HEK293 (cell line): ENCODE measurements at regions not wholly inside any gene's neighbourhood (a gene's known extent, or its start where the extent isn't known, plus 50 kb on each side); places are given as distances from the start of the nearest gene placed in this dataset.

Source experiments
- GFI1B ChIP-seq: fragments of 450-650 bp; formaldehyde crosslinking; IDR thresholded peaks from 2 replicates; pipeline ENCODE4 v1.5.1; 2016; ENCODE audit warnings: missing biosample characterization, missing genetic modification characterization
- PBX3 ChIP-seq: sonication (generic); formaldehyde crosslinking; IDR thresholded peaks from 2 replicates; pipeline ENCODE4 v1.8.1; 2022; ENCODE audit warnings: mild to moderate bottlenecking, moderate library complexity, missing genetic modification reagents
- ZBTB49 ChIP-seq: fragments of 450-650 bp; formaldehyde crosslinking; IDR thresholded peaks from 2 replicates; pipeline ENCODE4 v1.5.1; 2016; ENCODE audit warnings: missing biosample characterization, missing genetic modification characterization, low read depth
- ZFP37 ChIP-seq: fragments of 450-650 bp; formaldehyde crosslinking; IDR thresholded peaks from 2 replicates; pipeline ENCODE4 v1.5.1; 2016; ENCODE audit warnings: missing biosample characterization, missing genetic modification characterization
- ZNF26 ChIP-seq: fragments of 450-650 bp; formaldehyde crosslinking; IDR thresholded peaks from 2 replicates; pipeline ENCODE4 v1.5.1; 2016; ENCODE audit warnings: missing biosample characterization, missing genetic modification characterization
- ZNF394 ChIP-seq: fragments of 450-650 bp; formaldehyde crosslinking; IDR thresholded peaks from 2 replicates; pipeline ENCODE4 v1.5.1; 2016; ENCODE audit warnings: missing biosample characterization, missing genetic modification characterization, mild to moderate bottlenecking, moderate library complexity, borderline replicate concordance
- ZNF416 ChIP-seq: fragments of 450-650 bp; formaldehyde crosslinking; IDR thresholded peaks from 2 replicates; pipeline ENCODE4 v1.5.1; 2016; ENCODE audit warnings: missing biosample characterization, missing genetic modification characterization
- ZNF423 ChIP-seq: fragments of 450-650 bp; formaldehyde crosslinking; IDR thresholded peaks from 2 replicates; pipeline ENCODE4 v1.5.1; 2016; ENCODE audit warnings: missing biosample characterization, missing genetic modification characterization
- ZNF596 ChIP-seq: fragments of 450-650 bp; IDR thresholded peaks from 2 replicates; pipeline ENCODE4 v1.5.0; 2018; ENCODE audit warnings: missing biosample characterization, mild to moderate bottlenecking, missing genetic modification characterization, moderate library complexity
- ZNF624 ChIP-seq: fragments of 450-650 bp; formaldehyde crosslinking; IDR thresholded peaks from 2 replicates; pipeline ENCODE4 v1.5.1; 2017; ENCODE audit warnings: missing biosample characterization, missing genetic modification characterization
- ZNF664 ChIP-seq: fragments of 450-650 bp; formaldehyde crosslinking; IDR thresholded peaks from 2 replicates; pipeline ENCODE4 v1.5.1; 2016; ENCODE audit warnings: missing biosample characterization, missing genetic modification characterization
- TF ChIP-seq, protein P1 (sequence below): fragments of 450-650 bp; formaldehyde crosslinking; IDR thresholded peaks from 2 replicates; pipeline ENCODE4 v1.5.1; 2016; ENCODE audit warnings: missing biosample characterization, missing genetic modification characterization, borderline replicate concordance
- TF ChIP-seq, protein P2 (sequence below): fragments of 450-650 bp; formaldehyde crosslinking; IDR thresholded peaks from 2 replicates; pipeline ENCODE4 v1.5.1; 2016; ENCODE audit warnings: missing biosample characterization, missing genetic modification characterization

GRCh38 chr15:70244978-70245542 lies 147.3 kb upstream of the TLE3 start (continued):
- TF ChIP-seq ZNF624 (tag by site-specific recombination) (no peak), ZNF664 (tag by site-specific recombination) (no peak), ZFP37 (tag by site-specific recombination) (no peak), PBX3 (CRISPR knock-in tag) (no peak), ZNF596 (no peak), ZNF26 (no peak), ZNF394 (peak; percentile 10; the same call in 1 of the 2 replicates), ZNF423 (no peak), ZBTB49 (tag by site-specific recombination) (no peak), ZNF416 (no peak), GFI1B (tag by site-specific recombination) (no peak)
- TF ChIP-seq, protein P1, sequence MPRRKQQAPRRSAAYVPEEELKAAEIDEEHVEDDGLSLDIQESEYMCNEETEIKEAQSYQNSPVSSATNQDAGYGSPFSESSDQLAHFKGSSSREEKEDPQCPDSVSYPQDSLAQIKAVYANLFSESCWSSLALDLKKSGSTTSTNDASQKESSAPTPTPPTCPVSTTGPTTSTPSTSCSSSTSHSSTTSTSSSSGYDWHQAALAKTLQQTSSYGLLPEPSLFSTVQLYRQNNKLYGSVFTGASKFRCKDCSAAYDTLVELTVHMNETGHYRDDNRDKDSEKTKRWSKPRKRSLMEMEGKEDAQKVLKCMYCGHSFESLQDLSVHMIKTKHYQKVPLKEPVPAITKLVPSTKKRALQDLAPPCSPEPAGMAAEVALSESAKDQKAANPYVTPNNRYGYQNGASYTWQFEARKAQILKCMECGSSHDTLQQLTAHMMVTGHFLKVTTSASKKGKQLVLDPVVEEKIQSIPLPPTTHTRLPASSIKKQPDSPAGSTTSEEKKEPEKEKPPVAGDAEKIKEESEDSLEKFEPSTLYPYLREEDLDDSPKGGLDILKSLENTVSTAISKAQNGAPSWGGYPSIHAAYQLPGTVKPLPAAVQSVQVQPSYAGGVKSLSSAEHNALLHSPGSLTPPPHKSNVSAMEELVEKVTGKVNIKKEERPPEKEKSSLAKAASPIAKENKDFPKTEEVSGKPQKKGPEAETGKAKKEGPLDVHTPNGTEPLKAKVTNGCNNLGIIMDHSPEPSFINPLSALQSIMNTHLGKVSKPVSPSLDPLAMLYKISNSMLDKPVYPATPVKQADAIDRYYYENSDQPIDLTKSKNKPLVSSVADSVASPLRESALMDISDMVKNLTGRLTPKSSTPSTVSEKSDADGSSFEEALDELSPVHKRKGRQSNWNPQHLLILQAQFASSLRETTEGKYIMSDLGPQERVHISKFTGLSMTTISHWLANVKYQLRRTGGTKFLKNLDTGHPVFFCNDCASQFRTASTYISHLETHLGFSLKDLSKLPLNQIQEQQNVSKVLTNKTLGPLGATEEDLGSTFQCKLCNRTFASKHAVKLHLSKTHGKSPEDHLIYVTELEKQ (tag by site-specific recombination) = no peak
- TF ChIP-seq, protein P2, sequence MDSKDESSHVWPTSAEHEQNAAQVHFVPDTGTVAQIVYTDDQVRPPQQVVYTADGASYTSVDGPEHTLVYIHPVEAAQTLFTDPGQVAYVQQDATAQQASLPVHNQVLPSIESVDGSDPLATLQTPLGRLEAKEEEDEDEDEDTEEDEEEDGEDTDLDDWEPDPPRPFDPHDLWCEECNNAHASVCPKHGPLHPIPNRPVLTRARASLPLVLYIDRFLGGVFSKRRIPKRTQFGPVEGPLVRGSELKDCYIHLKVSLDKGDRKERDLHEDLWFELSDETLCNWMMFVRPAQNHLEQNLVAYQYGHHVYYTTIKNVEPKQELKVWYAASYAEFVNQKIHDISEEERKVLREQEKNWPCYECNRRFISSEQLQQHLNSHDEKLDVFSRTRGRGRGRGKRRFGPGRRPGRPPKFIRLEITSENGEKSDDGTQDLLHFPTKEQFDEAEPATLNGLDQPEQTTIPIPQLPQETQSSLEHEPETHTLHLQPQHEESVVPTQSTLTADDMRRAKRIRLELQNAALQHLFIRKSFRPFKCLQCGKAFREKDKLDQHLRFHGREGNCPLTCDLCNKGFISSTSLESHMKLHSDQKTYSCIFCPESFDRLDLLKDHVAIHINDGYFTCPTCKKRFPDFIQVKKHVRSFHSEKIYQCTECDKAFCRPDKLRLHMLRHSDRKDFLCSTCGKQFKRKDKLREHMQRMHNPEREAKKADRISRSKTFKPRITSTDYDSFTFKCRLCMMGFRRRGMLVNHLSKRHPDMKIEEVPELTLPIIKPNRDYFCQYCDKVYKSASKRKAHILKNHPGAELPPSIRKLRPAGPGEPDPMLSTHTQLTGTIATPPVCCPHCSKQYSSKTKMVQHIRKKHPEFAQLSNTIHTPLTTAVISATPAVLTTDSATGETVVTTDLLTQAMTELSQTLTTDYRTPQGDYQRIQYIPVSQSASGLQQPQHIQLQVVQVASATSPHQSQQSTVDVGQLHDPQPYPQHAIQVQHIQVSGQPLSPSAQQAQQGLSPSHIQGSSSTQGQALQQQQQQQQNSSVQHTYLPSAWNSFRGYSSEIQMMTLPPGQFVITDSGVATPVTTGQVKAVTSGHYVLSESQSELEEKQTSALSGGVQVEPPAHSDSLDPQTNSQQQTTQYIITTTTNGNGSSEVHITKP (tag by site-specific recombination) = peak; percentile 50
- TF ChIP-seq, all 188 proteins: peak for 2
